GM21717 (cell line): ENCODE measurements at regions not wholly inside any gene's neighbourhood (a gene's known extent, or its start where the extent isn't known, plus 50 kb on each side); places are given as distances from the start of the nearest gene placed in this dataset.

Experiments
- ATAC-seq: cut with Tn5 transposase; IDR thresholded peaks from one replicate; pipeline ENCODE4 v1.9.1; 2021; ENCODE audit warnings: mild to moderate bottlenecking, moderate library complexity; ENCODE audit not compliant: unreplicated experiment

DNA sequence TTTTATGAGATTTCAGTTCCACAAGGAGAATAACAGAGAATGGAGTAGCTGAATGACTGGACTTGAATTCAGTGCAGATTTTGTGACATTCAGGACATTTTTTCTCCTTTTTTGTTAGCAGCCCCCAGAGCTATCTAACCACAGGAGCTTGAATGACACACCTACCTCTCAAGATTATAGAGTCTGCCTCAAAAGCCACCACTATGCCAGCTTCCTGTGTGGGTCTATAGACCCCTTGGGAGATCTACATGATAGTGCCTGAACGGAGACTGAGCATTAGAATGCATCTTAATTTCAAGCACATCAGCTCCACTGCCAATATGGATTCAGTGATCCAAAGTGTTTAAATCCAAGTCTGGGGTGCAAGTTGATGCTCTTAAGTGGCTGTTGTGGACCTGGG lies 74.4 kb upstream of the ZNF648 start:
- ATAC-seq: no peak

DNA sequence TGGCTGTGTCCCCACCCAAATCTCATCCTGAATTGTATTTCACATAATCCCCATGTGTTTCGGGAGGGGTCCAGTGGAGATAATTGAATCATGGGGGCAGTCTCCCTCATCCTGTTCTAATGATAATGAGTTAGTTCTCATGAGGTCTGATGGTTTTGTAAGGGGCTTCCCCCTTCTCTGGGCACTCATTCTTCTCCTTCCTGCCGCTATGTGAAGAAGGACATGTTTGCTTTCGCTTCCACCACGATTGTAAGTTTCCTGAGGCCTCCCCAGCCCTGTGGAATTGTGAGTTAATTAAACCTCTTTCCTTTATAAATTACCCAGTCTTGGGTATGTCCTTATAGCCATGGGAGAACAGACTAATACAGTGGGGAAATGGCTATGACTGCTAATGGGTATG lies 72.7 kb upstream of the ZNF648 start:
- ATAC-seq: no peak

GRCh38 chr1:182133181-182133580 lies 71.7 kb upstream of the ZNF648 start:
- no peak for ATAC-seq

DNA sequence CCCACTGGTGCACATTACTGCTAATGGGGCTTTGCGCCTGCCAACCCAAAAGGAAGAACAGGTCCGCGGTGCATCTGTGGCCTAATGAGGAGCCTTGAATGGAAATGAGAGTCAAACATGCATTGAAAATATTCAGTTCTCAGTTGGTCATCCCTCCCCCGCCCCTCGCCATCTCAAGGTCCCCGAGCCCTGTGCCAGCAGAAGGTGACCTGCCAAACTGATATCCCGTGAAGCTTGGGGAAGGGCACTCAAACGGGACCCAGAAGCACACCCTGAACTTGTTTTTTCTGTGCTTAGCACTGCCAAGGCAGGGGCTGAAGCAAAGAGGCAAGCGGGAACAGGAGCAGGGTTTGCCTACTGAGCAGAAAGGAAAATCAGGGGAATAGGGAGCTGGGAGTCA lies 67.9 kb upstream of the ZNF648 start:
- no peak for ATAC-seq

GRCh38 chr1:182128502-182128901 lies 67.0 kb upstream of the ZNF648 start:
- no peak for ATAC-seq

GRCh38 chr1:182127656-182128055 lies 66.1 kb upstream of the ZNF648 start:
- no peak for ATAC-seq

GRCh38 chr1:182126272-182126800 lies 64.8 kb upstream of the ZNF648 start:
- no peak for ATAC-seq

DNA sequence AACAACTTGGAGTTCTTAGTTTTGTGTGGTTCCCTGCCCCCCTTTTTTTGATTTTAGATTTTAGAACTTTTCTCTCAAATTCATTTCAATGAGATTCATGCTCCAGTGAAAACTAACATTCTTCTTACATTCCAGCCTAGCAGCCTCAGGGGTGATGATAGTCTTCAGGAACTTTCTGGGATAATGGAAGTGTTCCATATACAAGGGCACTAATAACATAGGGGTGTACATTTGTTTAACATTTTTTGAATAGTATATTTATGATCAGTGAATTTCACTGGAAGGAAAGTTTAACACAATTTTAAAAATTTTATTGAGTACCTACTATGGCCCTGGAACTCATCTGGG lies 61.4 kb upstream of the ZNF648 start:
- no peak for ATAC-seq

- no peak for ATAC-seq
Measured at GRCh38 chr1:182122256-182122912, 60.9 kb upstream of the ZNF648 start.

GRCh38 chr1:182121787-182122186 lies 60.3 kb upstream of the ZNF648 start:
- no peak for ATAC-seq

DNA sequence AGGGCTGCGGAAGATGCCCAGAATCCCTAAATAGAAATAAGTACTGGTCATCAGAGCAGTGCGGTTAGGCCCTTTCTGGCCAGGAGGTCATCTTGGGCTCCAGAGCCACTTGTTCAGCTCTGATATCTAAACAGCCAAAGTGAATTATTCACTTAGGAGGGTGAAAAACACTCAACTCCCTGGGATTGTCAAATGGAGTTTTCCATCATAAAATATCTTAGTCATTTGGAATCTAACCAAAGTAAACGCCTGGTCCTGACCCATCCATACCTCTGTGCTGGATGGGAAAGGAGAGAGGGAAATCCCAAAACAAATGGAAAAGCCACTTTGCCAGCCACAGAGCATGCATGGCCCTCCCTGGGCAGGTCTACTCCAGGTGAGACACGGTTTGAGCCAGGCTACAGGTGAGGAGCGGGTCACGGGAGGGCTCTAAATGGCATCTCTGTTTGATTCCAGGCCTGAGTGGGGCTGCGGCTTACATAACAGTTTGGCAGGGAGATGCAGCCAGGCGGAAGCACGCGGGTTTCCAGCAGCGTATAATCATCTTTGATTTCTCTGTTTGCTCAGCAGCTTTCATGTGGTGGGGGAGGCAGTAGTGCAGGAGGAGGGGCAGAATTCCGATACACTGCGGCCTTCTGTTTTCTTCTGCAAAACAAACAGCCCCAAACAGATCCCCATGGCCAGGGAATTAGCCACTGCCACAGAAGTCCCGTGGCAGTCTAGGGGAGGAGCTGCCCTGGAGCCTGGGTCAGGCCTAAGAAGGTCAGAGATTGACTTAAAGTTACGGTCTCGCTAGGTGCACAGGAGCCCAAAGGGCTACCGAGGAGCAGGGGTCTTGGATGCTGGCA lies 59.1 kb upstream of the ZNF648 start:
- ATAC-seq: no peak

GRCh38 chr1:182119631-182120030 lies 58.1 kb upstream of the ZNF648 start:
- no peak for ATAC-seq

- no peak for ATAC-seq
Measured at GRCh38 chr1:182118851-182119250, 57.3 kb upstream of the ZNF648 start.

- ATAC-seq: no peak
Measured at GRCh38 chr1:182114627-182115023, 53.1 kb upstream of the ZNF648 start.

DNA sequence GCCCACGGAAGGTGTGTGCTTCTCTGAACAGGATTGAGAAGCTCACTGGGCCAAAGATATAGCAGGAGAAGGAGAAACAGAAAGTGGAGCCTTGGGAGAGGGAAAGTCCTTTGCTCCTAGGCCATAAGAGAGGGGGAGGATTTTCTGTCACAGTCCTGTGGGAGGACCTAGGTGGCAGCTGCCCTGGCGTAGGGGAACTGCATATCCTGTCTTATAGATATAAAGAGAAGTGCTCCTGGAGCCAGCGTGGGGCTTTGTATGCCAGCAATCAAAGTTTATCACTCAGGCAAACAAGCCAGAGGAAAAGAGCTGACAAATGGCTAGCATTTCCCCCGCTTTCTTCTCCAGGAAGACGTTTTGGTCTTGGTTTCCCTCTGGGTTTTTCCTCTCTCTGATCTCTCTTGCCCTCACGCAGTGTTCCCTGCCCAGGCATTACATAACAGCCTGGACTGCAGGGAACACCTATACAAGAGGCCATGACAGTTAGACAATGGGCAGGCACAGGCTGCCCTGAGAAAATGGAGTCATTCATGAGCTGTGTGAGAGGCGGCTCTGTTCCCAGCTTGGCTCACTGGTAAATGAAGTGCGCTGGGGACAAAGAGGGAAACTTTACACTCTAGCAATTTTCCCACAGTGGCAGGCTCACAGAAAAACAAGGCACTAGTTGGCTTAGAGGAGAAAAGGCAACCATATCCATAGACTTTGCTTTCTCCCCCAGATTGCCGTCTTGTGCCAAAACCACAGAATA lies 52.5 kb upstream of the ZNF648 start:
- no peak for ATAC-seq

GRCh38 chr1:182111496-182111895 lies 50.0 kb upstream of the ZNF648 start:
- no peak for ATAC-seq
